Fibroblast of skin of abdomen (primary cell): ENCODE measurements at regions not wholly inside any gene's neighbourhood (a gene's known extent, or its start where the extent isn't known, plus 50 kb on each side); places are given as distances from the start of the nearest gene placed in this dataset.

ENCODE experiments used
- DNase-seq: peaks from one replicate; pipeline ENCODE4 v3.0.0-alpha.2; 2013

DNA sequence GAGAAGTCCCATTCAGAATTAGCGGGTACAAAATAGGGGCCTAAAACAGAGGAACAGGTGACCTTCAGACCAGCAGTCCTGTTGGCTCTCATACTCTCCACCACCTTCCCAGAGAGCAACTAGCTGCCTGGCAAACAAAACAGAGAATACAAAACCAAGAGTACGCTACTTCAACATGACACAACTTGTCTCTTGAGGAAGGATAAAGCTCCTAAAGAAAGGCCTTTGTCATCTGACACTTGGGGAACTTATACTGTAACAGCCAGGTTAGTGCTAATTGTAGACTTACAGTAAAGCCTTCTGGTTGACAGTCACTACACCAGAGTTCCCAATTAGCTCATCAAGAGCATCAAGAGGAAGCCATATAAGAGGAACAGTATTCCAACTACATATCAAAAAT is 282.1 kb upstream of the NT5C1B start:
- DNase-seq = no peak

DNA sequence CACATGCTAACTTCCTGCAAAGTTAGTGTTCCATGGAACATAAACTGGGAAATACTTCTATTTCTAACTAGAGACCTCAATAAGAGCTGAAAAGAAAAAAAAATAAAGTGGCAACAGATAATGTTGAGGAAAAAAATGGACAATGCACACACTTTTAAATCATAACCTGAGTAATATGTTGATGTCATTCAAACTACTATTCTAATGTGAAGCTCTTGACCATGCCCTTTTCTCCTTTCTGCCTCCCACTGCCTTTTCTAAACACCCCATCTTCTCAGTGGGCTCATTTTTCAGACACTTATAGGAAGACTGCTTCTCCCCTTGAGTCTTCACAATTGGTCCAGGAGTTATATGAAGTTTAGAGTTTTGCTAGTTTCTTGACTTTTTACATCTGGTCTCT is 280.9 kb upstream of the NT5C1B start:
- no peak for DNase-seq

DNA sequence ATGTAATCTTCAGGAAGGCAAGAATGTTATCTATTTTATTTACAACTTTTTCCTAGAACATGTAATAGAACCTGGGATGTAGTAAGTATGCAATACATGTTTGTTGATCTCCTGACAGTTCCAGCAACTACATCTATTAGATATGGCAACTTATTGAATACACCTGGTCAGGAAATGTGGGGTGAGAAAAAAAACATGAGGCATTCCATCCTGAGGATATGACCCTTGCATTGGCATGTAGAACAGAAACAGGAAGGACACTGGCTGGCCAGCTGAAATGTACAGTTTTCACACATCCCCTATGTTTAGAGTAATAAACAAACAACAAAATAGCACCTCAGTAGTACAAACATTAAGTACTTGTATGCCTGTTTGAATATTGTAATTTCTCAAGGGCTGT is 272.6 kb upstream of the NT5C1B start:
- no peak for DNase-seq

DNA sequence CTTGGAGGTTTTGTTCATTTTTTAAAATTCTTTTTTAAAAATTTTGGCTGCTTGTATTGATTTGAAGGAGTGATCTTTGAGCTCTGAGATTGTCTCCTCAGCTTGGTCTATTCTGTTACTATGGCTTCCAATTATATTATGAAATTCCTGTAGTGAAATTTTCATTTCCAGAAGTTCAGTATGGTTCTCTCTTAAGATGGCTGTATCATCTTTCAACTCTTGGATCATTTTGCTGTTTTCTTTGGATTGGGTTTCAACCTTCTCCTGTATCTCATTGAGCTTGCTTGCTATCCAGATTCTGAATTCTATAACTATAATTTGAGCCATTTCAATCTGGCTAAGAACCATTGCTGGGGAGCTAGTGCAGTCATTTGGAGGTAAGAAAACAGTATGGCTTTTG is 270.8 kb upstream of the NT5C1B start:
- no peak for DNase-seq

DNA sequence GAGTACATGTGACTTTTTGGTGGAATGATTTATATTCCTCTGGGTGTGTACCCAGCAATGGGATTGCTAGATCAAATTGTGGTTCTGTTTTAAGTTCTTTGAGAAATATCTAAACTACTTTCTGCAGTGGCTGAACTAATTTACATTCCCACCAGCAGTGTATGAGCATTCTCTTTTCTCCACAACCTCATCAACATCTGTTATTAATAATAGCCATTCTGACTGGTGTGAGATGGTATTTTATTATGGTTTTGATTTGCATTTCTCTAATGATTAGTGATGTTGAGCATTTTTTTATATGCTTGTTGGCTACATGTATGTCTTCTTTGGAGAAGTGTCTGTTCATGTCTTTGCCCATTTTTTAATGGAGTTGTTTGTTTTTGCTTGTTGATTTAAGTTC is 267.4 kb upstream of the NT5C1B start:
- DNase-seq = peak; percentile 88

DNA sequence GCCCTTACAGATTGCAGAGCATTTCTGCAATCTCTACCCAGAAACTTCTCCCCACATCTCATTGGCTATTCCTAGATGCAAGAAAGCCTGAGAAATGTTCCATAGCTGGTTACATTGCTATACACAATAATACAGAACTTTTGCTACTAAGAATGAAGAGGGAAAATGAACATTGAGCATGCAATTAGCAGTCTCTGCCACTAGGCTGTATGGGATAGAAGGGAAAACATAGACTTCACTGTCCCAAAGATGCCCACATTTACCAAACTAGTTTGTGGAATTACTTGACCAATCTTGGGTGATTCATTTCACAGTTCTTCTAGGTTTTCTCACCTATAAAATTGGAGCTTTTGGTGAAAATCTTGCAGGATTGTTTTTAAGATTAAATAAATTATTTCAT is 265.7 kb upstream of the NT5C1B start:
- DNase-seq = peak; percentile 8

DNA sequence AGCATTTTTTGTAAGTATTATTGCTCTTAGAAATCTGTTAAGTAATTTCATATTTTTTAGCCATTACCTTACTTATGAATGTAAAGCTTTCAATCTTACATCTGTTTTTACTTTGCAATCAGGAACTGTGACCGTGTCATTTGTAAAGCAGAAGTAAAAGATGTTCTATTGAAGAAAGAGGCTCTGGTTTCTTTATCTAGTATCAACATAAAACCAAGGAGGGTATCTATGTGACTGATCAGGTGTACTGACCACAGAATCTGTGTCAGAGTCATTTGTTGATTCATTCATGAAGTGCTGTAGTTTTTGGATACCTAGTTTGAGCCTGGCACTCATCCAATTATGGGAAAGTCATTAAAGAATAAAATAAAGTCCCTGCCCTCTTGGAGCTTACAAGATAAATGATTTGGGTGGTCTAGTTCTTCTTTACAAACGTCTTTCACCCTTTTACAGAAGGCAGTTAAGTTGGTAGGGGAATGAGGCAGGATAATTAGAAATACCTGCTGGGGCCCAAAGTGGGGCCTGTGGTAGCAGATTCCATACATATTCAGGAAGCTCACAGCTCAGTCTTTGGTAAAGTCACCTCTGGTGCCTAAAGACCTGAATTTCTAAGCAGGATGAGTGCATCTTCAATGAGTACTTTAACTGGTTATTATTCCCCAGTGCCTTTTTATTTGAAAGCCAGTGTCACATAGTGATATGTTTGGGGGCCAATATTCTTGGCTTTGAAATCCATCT is 260.6 kb upstream of the NT5C1B start:
- DNase-seq = no peak

DNA sequence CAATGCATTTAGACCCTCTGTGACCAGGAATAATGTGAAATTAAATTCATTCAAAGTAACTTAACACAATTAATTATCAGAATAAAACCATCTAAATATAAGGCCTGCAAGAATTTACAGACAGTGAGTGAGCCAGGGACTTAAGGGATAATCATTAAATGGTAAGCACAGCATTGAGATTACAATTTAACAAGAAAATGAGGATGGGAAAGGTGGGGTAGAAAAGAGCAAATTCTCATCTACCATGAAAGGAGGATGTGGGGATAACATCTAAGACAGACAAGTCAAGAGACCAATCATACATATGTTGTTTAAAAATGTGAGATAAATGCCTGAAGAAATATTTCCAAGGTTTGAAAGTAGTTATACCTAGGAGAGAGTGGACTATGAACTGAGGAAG is 259.3 kb upstream of the NT5C1B start:
- DNase-seq = no peak

DNA sequence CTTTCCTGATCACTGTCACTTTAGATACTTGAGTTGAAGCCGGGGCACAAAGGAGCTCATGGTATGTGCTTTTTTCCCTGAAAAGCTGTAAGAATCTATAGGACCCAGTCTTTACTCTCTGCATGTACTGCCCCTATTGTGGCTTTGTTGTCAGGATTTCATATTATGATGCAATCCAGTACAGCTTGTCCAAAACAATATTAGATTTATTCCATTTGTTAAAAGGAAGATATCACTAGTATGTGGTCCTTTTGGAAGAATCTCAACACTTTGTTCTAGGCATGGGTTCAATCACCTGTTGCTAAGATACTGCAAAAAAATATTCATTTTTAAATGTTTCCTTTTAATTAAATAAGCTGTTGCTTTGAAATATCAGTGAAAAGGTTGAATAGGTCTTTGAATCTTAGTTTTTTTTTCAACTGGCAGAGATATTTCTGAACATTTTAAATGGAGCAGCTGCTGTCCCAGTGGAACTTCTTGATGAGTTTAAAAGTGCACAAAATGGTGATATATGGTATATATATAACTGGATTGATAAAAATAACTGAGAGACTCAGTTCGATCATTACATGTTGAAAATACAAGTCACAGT is 256.6 kb upstream of the NT5C1B start:
- no peak for DNase-seq

DNA sequence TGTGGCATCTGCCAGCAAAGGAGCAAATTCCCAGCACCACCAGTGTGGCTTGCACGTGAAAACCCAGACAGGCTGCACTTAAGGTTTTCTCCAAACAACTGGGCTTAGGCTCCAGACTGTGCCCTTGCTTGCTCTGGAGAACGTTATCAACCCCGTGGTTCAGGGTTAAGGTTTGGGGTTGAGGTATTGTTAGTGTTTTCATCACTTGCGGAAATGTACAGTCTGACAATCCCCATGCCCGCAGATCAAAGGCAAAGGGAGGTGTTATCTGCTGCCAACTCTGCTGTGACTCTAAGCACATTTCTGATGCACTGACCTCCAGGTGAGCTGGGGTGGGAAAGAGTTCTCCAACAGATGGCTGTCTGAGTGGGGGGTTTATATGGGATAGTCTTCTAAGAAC is 253.5 kb upstream of the NT5C1B start:
- no peak for DNase-seq

DNA sequence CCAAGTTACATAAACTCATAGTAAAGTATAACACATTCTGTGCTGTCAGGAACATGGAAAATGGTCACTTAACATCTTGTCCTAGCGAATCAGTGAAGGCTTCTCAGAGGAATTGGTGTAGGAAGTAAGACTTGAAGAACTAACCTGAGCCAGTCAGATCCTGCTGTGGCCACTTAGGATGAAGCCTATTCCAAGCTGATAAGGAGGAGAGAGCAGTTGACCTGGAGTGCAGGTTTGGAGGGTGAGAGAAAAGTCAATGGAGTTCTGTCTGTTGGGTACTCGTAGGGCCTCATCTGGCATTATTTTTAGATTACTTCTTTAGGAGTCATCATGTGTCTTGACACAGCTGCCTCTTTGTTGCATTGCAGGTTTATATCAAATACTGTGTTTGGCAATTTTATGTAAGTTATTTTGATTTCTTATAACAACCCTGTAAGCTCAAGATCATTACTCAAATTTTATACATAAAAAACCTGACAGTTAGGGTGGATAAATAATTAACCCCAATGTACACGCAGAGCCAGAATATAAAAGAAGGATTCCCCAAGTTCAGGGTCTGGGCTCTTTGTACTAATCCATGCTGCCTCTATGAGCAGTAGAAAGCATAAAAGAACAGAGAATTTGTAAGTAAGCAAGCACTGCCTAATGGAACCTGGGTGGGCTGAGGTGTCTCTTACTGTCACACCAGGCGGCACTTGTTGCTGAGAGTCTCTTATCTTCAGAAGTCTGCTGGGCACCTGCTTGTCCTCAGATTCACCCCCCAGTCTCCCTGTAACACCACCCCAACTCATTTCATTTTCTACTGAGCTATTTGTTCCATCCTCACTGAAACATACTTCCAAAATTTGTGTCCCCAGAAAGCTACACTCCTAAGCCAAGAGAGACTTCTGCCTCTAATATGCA is 252.1 kb upstream of the NT5C1B start:
- DNase-seq = no peak

DNA sequence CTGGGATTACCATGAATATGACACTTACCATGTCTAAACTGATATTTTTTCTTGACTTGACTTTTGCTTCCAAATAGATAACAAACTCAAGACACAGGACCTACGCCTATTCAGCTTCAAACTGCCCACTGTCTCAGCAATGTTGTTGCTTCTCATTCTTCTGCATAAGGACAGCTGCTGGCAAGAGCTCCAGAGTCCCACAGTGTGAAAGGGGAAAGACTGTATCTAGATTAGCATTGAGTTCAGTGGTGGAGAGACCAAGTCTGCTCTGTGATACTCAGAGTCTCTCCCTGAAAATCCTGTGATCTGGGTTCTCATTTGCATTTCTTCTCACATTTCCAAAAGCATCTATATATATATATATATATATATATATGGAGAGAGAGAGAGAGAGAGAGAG is 247.9 kb upstream of the NT5C1B start:
- DNase-seq = no peak

DNA sequence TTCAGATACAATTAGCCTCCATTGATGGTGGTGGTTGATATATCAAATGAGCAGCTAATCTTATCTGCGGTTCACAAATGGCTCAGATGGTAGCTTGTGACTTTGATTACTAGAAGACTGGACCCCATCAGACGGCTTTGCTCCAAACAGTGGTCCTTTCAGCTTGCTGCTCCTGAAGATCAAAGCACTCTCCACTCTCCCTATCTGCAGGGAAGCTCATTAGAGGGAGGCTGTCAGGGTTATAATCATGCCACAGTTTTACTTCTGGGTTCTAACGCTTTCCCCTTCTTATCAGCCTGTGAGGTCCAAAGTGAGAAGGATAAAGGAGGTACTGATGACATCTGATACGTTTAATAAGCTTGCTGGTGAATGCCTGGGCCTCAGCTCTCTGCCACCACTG is 247.1 kb upstream of the NT5C1B start:
- DNase-seq = no peak

DNA sequence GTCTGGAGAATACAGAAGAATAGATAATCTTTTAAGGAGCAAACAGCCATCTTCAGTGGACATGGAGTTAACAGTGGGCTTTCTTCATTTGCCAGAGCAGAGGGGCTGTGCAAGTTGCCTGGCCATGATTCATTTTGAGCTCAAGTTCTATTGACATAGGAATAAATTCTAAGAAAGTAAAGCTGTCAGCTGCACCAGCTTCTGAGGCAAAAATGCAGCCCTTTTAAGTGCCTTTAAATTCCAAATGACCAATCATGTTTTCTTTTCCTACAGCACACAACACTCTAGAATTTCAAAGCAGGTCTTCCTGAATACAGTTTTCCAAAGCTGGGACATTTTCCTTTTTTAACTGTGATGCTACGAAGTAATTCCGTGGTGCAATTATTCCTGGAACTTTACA is 246.4 kb upstream of the NT5C1B start:
- no peak for DNase-seq

DNA sequence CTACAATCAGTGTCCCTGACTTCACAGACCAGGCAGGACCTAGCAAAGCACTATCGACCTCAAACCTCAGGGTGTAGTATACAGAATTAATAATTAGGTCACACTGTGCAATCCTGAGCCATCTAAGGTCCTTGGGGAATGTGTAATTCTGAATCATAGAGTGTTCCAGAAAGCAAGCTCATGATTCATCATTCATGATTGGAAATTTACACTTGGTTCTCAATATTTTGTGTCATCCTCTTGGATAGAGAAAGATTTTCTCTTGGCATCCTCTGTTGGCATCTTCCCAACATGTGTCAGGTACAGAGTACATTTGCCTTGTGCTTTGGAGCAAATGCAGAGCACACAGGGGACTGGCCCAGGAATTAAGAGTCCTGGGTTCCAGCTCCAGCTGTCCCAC is 245.0 kb upstream of the NT5C1B start:
- DNase-seq = peak; percentile 81

DNA sequence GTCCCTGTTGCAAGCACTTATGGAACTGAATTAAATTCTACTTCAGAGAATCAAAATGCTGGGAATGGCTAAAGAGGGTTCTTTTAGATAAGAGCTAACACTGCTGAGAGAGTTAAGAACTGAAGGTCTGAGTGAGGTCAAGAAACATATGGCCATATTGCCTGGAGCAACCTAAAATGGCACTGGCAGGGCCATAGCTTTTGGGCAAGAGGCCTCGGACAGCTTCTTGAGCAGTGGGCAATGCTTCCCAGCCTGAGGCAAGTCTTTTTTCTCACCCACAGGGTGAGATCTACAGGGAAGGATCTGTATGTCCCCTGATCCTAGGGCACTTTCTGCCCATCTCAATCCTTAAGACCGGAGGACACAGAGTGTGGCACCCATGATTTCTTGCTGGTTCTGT is 244.6 kb upstream of the NT5C1B start:
- no peak for DNase-seq

DNA sequence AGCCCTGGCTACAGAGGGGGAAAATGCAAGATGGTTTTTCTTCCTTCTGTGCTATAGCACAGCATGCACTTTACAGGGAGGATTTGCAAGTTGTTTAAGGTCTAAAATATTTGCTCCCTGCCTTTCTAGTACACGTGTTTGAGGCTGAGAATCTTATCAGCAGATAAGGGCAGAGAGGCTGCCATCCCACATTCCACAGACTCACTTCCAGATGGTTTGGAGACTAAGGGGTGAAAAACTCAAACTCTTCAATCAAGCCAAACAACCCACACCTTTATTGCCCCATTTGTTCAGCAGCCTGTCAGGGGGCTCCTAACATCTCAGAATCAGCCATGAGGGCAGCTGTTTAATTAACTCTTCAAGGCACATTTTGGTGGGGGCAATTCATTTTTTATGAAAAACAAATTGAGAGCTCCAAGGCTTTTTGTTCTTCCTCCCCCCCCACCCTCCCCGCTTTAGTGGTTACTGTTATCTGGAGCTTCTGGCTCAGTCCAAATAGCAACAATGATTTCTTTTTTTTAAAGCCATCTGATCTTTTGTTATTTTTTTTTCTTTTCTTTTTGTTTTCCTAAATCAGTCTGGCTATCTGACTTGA is 242.6 kb upstream of the NT5C1B start:
- no peak for DNase-seq

DNA sequence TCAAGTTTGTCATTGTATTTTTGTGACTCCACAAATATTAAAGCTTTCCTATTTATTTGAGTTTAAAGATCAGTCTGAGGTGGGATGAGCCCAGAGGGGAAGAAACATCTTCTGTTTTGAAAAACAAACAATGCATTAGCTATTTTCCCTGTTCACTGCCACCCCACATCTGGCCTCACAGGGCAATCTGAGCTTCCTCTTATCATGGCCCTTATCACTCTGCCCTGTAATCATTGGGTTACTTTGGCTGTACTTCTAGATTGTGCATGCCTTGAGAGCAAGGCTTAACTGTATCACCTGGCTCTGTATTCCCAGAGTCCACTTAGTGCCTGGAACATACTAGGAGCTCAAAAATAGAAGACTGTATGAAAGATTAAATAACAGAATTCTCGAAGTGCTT is 241.6 kb upstream of the NT5C1B start:
- DNase-seq = no peak

DNA sequence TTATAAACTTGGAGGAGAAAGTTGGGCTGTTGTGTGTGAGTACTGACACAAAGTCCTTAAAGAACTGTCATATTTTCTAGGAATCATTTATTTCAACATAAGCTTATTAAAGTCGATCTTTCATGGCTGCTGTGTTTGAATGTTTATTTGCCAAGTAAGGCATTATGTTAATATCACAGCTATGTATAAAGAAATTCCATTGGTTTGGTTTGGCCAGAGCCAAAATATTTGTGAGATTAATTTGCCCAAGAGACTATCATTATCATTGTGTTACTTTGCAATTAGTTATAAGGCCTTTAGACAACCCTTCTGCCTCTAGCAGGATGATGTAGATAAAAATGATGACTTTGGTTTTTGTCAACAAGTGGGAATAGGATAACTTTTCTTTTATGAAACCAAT is 240.6 kb upstream of the NT5C1B start:
- DNase-seq = peak; percentile 63

DNA sequence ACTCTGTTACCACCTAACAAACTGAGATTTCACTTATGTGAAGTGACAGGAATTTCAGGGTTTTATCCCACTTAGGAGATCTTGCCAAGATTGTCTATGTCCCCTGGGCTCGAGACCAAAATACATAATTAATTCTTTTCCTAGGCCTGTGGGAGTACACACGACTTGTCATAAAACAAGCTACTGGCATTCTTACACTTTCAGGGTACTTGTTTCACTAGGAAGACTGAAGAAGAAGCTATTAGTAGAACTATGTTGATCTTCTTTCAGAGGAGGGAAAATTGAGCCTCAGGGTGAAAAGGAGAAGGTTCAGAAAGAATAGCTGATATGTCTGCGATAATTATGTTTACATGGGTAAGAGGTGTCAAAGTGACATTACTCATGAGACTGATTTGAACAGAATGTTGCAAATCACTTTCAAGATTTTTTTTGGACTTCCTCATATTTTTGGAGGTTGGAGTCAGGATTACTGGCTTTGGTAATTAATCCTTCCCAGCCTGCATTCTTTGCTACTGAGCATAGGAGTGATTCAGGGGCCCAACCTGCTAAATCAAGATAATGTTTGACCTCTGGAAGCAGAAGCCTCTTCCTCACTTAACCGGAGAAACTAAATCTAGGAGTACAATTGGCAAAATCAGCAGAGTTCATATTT is 240.0 kb upstream of the NT5C1B start:
- DNase-seq = peak; percentile 85

DNA sequence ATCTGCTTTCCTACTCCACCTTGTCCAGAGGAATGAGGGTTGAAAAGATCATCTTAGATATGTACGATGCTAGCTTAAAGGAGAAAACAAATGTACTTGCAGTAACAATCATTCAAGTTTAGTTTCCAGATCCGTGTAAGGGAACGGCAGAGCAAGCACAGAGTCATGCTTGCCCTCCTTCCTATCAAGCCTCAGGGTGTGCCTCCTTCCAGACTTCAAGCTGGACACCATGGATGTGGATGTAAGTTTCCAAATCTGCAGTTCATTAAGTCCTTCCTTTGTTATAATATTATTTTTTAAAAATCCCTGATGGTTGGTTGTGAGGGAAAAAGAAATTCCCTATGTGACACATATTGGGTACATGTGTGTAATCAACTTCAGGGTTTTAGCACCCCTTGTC is 238.9 kb upstream of the NT5C1B start:
- DNase-seq = no peak

DNA sequence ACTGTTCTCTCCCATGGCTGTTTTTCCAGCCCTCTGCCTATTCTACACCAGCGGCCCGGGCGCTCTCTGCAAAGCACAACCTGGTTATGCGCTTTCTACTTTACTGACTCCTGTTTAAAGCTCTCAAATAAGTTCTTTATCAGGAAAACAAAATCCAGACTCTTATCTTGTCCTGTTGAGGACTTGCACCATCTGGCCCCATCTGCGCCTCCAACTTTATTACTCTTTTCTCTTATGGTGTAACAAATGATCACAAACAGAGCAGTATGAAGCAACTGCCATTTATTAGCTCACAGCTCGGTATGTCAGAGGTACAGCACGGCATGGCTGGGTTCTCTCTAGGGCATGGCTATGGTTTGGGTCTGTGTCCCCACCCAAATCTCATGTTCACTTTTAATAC is 236.5 kb upstream of the NT5C1B start:
- DNase-seq = no peak

DNA sequence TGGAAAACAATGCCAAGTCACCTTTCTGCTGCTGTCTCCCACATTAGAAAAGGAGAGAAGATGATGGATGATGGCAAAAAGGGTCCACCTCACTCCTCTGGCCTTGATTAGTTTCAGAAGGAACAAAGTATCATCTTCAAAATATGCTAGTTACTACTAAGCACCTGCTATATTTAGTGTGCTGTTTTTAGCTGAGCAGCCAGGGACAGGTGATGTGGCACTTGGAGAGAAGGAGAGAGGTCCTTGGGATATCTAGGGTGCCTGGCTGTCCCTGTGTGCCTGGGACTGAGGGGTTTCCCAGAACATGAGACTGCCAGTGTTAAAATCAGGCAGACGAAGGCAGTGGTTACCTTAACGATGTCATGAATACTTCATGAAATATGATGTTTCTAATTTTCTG is 235.5 kb upstream of the NT5C1B start:
- no peak for DNase-seq
